ENCODE measurements at regions not wholly inside any gene's neighbourhood (a gene's known extent, or its start where the extent isn't known, plus 50 kb on each side); places are given as distances from the start of the nearest gene placed in this dataset.

GRCh38 chr5:128836571-128836970 is 128.7 kb upstream of the SLC27A6 start:
- TF ChIP-seq POLR2A (IDR thresholded peaks at IDR 0.05) (no peak), CTCF (IDR thresholded peaks at IDR 0.05) (no peak)
- Histone ChIP-seq H3K9me3 (no peaks in the 10 kb centered on the region), H3K27ac (no peak overlapping the region), H3K27me3 (no peaks in the 10 kb centered on the region), H3K4me1 (no peaks in the 10 kb centered on the region), H3K4me3 (replicated peaks in 1 of 3) (no peak overlapping the region), H3K36me3 (no peaks in the 10 kb centered on the region)
- DNase-seq, result no peak
- intact Hi-C loops (cut with DNase I), result no loop called here
- WGBS, 2 donors, result 79 to 83% methylated on average over 5 of the region's 5 CpGs

GRCh38 chr5:128838623-128839022 is 126.7 kb upstream of the SLC27A6 start:
- H3K36me3 ChIP-seq, result no peaks in the 10 kb centered on the region
- H3K27me3 ChIP-seq, result no peaks in the 10 kb centered on the region
- no peak overlapping the region for H3K27ac ChIP-seq
- no peak overlapping the region for H3K4me3 ChIP-seq (replicated peaks in 1 of 3)
- no peaks in the 10 kb centered on the region for H3K4me1 ChIP-seq
- no peak for DNase-seq
- intact Hi-C loops (cut with DNase I), result no loop called here
- H3K9me3 ChIP-seq, result no peaks in the 10 kb centered on the region
- TF ChIP-seq CTCF (IDR thresholded peaks at IDR 0.05), result no peak
- no peak for TF ChIP-seq POLR2A (IDR thresholded peaks at IDR 0.05)

- Histone ChIP-seq H3K27me3 (no peaks in the 10 kb centered on the region), H3K27ac (no peak overlapping the region), H3K36me3 (no peaks in the 10 kb centered on the region), H3K4me1 (no peaks in the 10 kb centered on the region), H3K4me3 (replicated peaks in 1 of 3) (no peak overlapping the region), H3K9me3 (no peaks in the 10 kb centered on the region)
- intact Hi-C loops (cut with DNase I), result loop anchor here (10.0 kb wide), 1 partner anchor 627 kb away; no protein-coding TSS in a partner anchor
- TF ChIP-seq POLR2A (IDR thresholded peaks at IDR 0.05) (no peak), CTCF (IDR thresholded peaks at IDR 0.05) (no peak)
- no peak for DNase-seq
These were observed 123.0 kb upstream of the SLC27A6 start for GRCh38 chr5:128842241-128842640.

- no peak overlapping the region for H3K27ac ChIP-seq
- H3K36me3 ChIP-seq, result no peaks in the 10 kb centered on the region
- TF ChIP-seq CTCF (IDR thresholded peaks at IDR 0.05) (peak in 3 of 6 experiments; percentile 19 to 26 (median 25)), POLR2A (IDR thresholded peaks at IDR 0.05) (no peak)
- no peaks in the 10 kb centered on the region for H3K27me3 ChIP-seq
- no peak overlapping the region for H3K4me3 ChIP-seq (replicated peaks in 1 of 3)
- no peaks in the 10 kb centered on the region for H3K4me1 ChIP-seq
- intact Hi-C loops (cut with DNase I), result loop anchor here (10.0 kb wide), 1 partner anchor 630 kb away; no protein-coding TSS in a partner anchor
- H3K9me3 ChIP-seq, result no peaks in the 10 kb centered on the region
- 30 to 50% methylated on average over 2 of the region's 2 CpGs for WGBS, 2 donors
- DNase-seq, result no peak
These were observed 120.8 kb upstream of the SLC27A6 start for GRCh38 chr5:128844354-128844923.

GRCh38 chr5:128850049-128850448 is 115.2 kb upstream of the SLC27A6 start:
- intact Hi-C loops (cut with DNase I), result no loop called here

More at GRCh38 chr5:128850049-128850448, 115.2 kb upstream of the SLC27A6 start:
- no peaks in the 10 kb centered on the region for H3K36me3 ChIP-seq
- no peak for DNase-seq
- no peak overlapping the region for H3K4me3 ChIP-seq (replicated peaks in 1 of 3)
- H3K27ac ChIP-seq, result no peak overlapping the region
- no peaks in the 10 kb centered on the region for H3K9me3 ChIP-seq
- H3K4me1 ChIP-seq, result no peaks in the 10 kb centered on the region
- H3K27me3 ChIP-seq, result no peaks in the 10 kb centered on the region
- TF ChIP-seq POLR2A (IDR thresholded peaks at IDR 0.05), result no peak
- no peak for TF ChIP-seq CTCF (IDR thresholded peaks at IDR 0.05)

All from thyroid gland (tissue), 4 donors.